Fibroblast of skin of left quadriceps (primary cell): ENCODE measurements at regions not wholly inside any gene's neighbourhood (a gene's known extent, or its start where the extent isn't known, plus 50 kb on each side); places are given as distances from the start of the nearest gene placed in this dataset.

Experiments used
- DNase-seq, 2 experiments: peaks; one replicate each; pipeline ENCODE4 v3.0.0-alpha.2; 2013; ENCODE audit warnings: low read depth in 2 of 2

DNA sequence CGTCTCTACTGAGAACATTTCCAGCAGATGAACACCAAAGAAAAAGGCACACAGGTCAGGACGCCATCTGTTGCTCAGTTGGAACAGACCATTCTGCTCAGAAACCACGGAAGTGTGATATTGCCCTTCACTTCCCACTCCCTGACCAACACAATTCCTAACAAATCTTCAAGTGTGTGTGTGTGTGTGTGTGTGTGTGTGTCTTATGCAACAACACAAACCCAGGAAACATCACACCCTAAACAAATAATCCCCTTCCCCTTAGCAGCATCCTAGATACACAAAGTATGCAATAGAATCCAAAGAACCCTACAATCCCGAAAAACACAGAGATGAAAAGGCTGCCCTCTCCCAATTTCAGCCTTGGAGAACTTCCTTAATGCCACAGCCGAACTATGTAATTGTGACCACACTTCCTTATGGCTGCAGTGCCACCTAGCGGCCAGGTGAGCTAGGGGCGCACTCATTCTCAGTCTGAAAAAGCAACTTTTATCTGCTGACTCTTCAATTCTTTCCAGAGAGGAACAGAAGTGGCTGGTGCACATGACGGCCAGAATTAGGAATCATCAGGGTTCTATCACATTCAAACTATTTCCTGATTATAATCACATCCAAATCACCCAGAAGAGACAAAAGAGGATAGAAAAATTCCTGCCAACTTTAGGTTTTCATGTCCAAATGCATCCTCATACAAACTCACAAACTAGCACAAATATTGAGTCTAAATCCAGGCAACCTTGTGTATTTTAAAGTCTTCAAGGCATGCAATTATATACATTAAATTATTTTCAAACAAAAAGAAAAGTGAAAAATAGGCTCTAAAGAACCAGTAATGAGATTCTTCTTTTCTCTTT, 164.9 kb downstream of the DHX15 start:
- DNase-seq = peak; percentile 51 to 52

DNA sequence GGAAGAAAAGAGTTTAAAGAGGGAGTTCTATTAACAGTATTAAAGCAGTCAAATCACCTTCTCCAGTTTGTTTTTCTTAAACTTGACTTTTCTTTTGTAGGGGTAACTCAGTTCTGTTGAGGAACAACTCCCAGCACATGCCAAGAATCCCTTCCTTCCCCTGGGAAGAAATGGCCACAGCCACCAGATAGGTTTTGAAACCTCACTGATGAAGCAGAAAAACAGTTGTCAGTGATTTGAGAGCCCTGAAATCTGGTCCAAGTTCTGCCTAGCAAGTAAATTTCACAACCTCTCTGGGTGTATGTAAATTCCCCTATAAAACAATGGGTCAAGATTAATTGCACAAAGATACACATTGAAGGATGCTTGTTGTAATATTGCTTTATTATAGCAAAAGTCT, 167.1 kb downstream of the DHX15 start:
- DNase-seq = no peak

DNA sequence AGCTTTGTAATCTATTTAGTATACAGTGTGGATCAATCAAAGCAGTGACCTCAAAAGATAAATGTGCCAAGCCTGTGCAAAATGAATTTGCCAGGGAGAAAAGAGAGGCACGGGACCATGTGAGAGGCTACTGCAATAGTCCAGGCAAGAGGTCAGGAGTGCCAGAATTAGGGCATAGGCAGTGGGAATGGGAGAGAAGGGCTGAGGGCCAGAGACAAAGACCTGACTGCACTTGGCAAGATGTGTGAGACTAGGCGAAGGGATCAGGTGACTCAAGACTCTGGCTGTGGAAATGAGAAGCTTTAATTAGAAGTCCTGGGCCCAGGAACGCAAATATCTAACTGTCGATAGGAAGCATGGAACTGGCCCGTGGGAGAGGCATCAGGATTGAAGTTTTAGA, 168.1 kb downstream of the DHX15 start:
- no peak for DNase-seq

DNA sequence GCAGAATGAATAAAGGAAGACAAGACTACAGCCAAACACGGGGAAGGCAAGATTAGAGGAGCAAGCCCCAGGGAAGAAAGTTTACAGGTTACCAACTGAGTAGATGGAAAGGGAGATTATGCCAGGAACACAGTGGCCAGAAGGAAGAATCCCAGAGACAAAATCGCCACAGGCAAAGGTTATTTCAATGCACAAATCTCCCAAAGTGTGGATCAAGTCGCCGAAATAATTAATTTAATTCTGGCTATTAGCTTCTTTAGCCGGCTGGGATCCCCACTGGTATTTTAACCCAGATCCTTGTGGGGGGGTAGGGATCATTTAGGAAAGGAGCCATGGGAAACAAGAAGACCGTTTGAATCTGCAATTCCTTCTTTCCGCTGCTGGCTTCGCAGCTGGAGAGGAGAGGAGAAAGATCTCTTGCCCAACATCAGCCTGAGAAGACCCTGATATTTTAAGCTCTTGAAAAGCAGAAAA, 171.0 kb downstream of the DHX15 start:
- no peak for DNase-seq

DNA sequence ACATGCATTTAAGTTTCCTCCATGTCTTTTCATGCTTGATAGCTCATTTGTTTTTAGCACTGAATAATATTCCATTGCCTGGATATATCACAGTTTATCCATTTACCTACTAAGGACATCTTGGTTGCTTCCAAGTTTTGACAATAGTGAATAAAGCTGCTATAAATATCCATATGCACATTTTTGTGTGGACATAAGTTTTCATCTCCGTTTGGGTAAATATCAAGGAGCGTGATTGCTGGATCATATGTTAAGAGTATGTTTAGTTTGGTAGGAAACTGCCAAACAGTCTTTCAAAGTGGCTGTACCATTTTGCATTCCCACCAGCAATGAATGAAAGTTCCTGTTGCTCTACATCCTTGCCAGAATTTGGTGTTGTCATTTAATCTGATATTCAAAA, 172.5 kb downstream of the DHX15 start:
- no peak for DNase-seq

DNA sequence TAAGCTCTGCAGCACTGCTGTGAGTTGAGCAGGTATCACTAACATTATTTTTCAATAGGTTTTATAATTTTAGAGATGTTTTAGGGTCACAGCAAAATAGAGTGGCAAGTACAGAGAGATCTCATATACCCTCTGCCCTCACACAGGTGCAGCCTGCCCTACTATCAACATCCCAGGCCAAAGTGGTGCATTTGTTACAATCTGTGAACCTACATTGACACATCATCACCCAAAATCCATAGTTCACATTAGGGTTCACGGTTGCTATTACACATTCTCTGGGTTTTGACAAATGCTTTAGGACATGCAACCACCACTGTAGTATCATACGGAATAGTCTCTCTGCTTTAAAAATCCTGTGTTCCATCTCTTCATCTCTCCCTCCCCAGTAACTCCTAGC, 173.1 kb downstream of the DHX15 start:
- DNase-seq = no peak

DNA sequence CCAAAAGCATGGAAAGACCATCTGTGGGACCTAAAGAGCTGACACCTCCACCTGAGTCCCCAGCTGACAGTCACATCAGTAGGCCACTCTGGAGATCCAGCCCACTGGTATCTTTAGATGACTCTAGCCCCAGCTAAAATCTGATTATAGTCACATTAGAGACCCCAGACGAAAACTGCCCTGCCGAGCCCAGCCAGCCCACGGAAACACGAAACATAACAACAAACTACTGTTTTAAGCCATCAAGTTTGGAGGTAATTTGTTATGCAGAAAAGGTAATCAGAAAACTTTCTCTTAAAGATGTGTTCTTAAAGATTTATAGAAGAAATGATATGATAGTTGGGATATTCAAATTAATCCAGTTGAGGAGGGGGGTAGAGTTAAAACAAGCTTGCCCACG, 175.7 kb downstream of the DHX15 start:
- DNase-seq = no peak

DNA sequence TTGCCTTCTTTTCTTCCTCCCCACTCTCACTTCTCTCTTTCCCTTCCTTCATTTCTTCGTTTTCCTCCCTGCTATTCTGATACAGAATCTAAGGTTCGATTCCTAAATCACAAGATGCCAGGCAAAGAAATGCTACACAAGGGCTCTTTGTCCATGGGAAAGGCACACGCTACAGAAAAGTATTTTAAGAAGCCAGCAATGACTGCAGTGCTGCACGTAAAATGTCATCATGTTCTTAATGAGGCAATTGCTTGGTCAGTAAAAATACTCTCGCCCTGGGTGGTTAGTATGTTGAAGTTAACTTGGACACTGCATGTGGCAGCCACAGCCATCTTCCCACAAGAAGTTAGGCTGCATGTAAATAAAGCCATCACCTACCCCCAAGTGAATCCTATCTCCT, 178.4 kb downstream of the DHX15 start:
- DNase-seq = no peak

DNA sequence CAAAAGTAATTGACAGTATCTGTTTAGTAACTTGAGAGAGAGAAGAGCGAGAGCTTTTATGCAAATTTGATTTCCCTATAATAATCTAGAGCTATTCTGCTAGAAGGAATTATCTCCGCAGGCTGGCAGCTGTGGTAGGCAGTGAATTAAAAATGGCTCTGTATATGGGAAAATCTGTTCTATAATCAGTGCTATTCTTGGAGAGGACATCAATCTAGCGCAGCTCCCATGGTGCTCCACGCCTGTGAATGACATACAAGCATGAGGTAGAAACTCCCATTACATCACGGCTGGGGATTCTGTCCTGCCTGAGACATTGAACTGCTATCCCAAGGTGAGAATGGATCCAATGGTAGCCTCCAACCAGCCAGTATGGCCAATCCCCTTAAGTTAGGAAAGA, 179.0 kb downstream of the DHX15 start:
- DNase-seq = no peak

DNA sequence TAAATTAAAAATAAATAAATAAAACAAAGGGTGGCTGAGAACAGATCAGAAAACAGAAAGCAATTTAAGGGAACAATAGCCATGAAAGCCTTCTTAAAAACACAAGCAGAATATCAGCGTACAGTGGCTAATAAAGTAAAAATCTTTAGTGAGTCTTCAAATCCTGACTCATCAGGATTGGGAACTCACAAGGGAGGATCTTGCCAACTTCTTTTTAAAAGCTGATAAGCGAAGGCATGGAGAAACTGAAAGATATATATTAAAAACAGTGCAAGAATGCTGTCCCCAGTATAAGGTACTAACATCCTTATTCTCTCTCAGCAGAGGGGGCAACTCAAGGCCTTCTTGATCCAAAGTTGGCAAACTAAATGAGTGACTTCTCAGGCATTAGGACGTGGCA, 180.1 kb downstream of the DHX15 start:
- DNase-seq = no peak

DNA sequence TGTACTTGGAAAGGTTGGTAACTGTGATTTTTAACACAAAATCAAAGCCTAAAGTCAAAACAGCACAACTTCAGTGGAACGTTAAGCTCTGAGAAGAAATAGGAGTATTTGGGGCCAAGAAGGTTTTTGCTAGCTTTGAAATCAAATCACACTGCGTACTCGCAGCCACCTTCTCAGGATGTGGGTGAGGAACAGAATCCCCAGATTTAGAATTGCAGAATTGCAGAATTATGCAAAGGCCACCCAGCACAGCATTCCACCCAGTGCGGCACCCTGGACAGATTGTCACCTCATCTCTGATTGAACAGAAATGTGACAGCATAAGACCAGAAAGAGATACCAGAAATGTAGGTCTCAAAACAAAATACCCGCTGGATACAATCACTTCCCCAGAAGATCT, 181.1 kb downstream of the DHX15 start:
- DNase-seq = no peak

DNA sequence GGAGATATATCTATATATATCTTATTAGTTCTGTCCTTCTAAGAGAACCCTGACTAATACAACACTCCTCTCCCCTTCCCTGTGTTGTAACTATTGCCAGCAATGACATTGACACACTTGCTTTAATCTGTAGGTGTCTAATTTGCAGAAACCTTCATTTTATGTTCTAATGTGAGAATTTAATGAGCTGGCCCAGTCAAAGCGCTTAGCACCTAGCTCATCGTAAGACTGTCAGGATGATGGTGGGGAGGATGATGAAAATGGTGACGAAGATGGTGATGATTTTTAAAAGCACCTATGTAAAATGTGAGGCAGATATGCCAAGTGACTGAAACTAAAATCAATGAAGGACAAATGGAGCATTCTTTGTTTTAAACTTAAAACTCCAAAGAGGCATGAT, 183.8 kb downstream of the DHX15 start:
- DNase-seq = no peak

DNA sequence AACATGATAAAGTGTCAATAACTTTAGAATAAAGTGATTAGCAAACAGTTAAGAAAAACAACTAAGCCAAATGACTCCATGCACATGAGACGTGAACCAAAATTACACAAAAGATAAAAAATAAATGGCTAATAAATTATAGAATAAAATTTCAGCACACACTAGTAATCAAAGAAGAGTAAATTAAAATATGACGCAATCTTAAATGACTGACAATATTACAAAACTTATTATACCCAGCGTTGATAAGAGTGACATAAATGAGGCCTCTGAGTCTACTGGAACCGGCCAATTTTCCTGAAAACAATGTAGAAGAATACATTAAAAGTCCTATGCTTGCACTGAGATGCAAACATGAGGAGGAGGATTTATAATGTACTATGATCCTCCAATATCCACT, 187.4 kb downstream of the DHX15 start:
- DNase-seq = no peak

DNA sequence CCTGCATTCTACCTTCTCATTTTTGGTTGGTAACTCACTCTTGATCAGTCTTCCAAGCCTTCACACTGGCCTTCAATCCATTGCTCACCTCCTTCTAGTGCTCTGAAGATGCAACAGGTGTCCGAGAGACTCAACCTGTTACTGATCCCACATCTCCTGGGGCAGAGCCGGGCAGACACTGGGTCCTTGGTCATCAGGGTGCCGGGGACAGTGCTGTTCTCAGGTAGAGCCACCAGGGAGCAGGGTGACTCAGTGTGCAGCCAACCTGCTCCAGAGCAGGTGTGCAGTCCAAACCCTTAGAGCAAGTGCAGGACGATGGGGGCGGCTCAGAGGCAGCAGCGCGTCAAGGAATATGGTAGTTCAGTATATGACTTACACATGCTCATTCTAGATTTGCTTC, 188.4 kb downstream of the DHX15 start:
- no peak for DNase-seq

DNA sequence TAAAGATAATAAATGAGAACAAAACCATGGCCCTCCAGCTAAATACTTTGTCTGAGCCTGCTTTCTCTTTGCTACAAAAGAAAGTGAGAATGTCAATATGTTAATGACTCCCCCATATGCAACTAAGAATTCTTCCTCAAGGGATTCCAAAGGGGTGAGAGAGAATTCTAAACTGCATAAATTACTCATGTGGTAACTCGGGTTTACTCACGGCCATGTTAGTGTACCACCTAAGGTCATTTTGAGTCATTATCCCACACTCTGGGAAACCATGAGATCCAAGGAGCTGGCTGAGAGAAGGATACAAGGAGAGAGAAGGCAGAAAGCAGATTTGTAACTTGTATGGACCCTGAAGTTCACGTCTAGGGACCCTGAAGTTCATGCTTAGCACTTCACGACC, 190.3 kb downstream of the DHX15 start:
- DNase-seq = peak; percentile 18 to 19

DNA sequence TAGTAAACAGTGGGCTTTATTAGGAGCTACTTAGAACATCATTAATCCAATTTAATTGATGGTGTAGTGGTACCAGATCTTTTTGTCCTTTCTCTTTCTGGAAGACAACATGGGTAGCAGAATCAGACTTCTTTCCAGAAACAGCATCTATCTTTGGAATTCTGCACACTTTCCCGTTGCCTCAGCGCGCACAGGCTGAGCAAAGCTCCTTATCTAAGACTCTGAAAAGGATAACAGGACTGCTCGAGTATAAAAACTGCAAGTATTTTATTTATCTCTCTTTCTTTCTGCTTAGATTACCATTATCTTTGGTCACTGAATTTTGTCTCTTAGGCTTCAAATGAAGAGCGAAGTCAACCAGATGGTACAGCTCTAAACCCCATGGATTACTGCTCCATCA, 191.7 kb downstream of the DHX15 start:
- no peak for DNase-seq

DNA sequence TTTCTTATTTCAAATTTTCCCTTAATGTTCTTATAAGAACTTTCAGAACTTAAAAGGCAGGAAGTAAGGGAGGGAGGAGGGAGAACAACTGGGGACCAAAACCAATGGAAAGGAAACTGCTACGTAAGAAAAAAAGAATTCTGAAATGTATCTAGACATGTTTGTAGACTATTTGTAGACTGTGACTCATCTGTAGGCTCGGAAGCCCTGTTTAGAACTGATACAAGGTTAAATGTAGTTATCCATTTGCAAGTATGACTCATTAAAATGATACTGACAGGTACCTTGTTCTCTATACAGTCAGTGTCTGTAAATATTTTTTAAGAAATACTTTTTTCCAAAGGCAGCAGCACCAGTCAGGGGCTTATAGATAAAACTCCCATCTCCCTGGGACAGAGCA, 202.0 kb downstream of the DHX15 start:
- DNase-seq = no peak

DNA sequence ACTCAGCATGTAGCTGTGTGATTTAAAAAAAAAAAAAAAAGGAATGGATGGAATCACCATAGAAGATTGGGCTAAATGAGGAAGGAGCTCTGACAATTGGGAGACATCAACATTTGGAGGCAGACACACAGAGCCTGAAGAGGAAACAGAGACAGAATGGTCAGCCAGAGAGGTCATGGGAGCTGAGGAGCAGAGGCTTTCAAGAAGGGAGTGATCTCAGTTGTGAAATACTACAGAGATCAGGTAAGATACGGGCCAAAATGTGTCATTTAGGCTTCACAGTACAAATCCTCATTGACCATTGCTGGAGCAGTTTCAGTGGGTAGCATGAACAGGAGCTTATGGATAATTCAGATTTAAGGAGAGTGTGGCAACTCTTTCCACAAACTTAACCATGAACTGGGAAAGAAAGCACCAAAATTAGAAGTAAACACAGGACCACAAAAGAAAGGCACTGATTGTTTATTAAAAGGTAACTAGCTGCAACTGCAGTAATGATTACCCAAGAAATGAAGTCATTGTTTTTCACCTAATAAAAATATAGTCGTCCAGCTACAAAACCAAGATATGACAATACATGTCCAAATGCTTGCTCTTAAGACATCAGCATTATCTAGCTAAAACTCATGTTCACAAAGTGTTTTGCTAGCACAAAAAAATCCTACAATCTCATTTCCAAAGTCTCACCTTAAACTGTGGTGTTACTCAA, 203.2 kb downstream of the DHX15 start:
- DNase-seq = no peak

DNA sequence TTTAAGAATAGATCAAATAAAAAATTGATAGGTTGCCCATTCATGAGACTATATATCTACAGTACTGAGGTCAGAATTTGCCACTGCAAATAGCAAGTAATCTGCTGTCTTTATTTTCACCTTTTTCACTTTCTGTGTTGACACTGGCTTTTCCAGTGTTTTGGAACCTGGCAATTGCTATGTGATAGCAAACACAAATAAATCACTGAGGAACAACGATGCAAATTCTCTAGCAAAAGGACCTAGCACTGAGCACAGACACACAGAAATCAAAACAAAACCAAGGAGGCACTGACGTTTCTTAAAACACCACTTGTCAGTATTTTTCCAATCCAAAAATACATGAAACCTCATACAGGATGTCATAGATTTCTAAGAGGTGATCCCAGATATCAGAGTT, 210.7 kb downstream of the DHX15 start:
- no peak for DNase-seq

DNA sequence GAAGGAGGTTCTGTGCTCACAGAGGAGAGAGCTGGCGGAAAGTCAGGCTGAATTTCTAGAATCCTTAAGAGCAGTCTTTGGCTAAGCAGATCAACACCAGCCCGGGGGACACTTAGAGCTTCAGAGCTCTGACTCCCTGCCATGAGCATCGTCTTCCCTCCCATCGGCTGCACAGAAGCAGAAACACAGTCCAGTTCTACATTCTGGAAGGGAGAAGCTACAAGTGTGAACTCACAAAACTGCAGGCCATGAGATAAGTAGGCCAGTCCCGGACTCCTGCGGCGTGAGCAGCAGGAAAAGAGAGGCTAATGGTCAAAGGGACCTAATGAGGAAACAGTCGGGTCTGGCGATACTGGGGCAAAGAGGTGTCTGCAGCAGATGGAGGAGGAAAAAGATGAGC, 211.5 kb downstream of the DHX15 start:
- no peak for DNase-seq

DNA sequence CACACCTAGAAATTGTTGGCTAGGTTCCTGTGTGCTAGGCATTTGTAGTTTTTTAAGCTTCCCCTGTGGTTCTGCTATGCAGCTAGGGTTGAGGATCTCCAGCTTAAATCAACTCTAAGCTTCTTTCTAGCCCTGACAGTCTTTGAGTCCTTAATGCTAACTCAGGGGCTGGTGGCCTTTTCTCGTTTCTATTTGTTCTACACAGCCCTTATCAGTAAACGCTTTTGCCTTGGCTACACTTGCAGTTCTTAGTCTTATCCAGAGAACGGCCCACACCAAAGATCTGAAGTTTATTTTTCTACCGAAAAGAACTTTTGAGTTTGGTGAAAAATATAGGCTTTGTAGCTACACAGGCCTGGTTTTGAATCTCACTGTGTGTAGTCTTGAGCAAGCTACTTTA, 212.0 kb downstream of the DHX15 start:
- DNase-seq = no peak

DNA sequence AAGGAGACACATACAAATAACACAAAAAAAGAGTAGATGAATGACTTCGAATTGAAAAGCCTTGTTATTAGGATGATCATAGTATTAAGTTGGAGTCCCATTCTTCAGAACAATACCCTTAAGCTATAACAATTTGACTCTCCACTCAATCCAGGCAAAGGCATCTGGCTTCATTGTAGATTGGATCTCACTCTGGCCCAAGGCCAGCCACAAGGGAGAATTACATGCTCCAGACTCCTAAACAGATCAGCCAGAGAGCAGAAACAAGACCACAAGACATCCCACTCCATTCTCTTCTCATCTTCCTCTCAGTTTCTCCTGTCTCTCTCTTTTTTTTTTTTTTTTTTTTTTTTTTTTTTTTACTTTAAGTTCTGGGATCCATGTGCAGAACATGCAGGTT, 213.9 kb downstream of the DHX15 start:
- DNase-seq = no peak

DNA sequence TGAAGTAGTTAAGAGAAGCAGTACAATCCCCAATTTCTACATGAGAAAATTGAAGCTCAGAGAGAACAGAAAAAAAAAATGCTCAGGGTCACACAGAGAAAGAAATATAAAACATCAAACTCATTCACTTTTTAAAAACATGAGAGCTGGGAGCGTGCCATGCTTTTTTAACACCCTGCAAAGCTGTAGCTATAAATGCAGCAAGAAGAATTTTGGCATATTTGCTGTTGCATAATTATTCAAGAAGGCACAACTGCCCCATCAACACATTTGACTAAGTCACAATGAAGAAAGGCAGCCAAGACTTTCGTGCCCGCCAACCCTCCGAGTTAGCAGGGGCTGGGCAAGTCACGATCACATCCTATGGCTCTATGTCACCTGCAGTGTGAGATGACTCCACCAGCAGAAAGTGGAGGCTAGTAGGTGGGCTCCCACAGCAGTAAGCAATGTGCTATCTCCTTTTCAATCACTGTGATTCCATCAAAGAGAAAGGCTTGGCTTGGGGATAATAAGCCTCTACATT, 214.8 kb downstream of the DHX15 start:
- no peak for DNase-seq
